Breast epithelium (tissue), 4 donors: ENCODE measurements at regions not wholly inside any gene's neighbourhood (a gene's known extent, or its start where the extent isn't known, plus 50 kb on each side); places are given as distances from the start of the nearest gene placed in this dataset.

Experiments
- DNase-seq, 2 donors: peaks; one replicate each; pipeline ENCODE4 v3.0.0-alpha.2; 2019; ENCODE audit warnings: low spot score in 2 of 2
- H3K27ac ChIP-seq, 2 donors: fragments of 200-600 bp; sonication (generic) in 1 of 2; one replicate each; pipeline ENCODE4 v1.5.1; 2016 to 2019; ENCODE audit warnings: mild to moderate bottlenecking in 1 of 2
- H3K27me3 ChIP-seq, 2 donors: fragments of 200-600 bp; sonication (generic) in 1 of 2; one replicate each; pipeline versions ENCODE4 v1.5.1 to v1.6.0; 2017 to 2019; ENCODE audit warnings: control low read depth in 1 of 2, mild to moderate bottlenecking in 1 of 2
- H3K36me3 ChIP-seq: fragments of 200-600 bp; one replicate; pipeline ENCODE4 v1.5.1; 2019
- H3K4me1 ChIP-seq, 2 donors: fragments of 200-600 bp; sonication (generic); one replicate each; pipeline ENCODE4 v1.5.1; 2016 to 2019; ENCODE audit warnings: control low read depth in 1 of 2
- H3K4me3 ChIP-seq, 3 donors: fragments of 200-600 bp; sonication (generic); 1 replicate in 2 of 3; 2 replicates in 1 of 3; pipeline ENCODE4 v1.5.1; 2016 to 2019; ENCODE audit warnings: mild to moderate bottlenecking in 3 of 3, moderate library complexity in 2 of 3
- H3K9me3 ChIP-seq, 2 donors: fragments of 200-600 bp; sonication (generic) in 1 of 2; one replicate each; pipeline ENCODE4 v1.5.1; 2016 to 2019; ENCODE audit warnings: control low read depth in 1 of 2
- CTCF ChIP-seq, 3 donors: fragments of 450-650 bp; IDR thresholded peaks; one replicate each; pipeline ENCODE4 v1.5.1; 2016 to 2017; ENCODE audit warnings: antibody characterized with exemption in 3 of 3, mild to moderate bottlenecking in 3 of 3, moderate library complexity in 3 of 3
- POLR2A ChIP-seq: fragments of 450-650 bp; IDR thresholded peaks from one replicate; pipeline ENCODE4 v1.6.1; 2016; ENCODE audit warnings: antibody characterized with exemption, mild to moderate bottlenecking, moderate library complexity
- POLR2AphosphoS5 ChIP-seq, 3 donors: sonication (generic); formaldehyde crosslinking; IDR thresholded peaks; one replicate each; pipeline ENCODE4 v1.6.1; 2017; ENCODE audit warnings: antibody characterized with exemption in 3 of 3
- intact Hi-C: fragments of 100-400 bp; cut with DNase I; formaldehyde crosslinking; loops from one replicate; pipeline ENCODE4 v1.15.1; 2023; ENCODE audit warnings: low total_unique reads

- Histone ChIP-seq H3K4me3 (no peak overlapping the region), H3K4me1 (no peaks in the 10 kb centered on the region), H3K27me3 (no peaks in the 10 kb centered on the region), H3K9me3 (no peaks in the 10 kb centered on the region), H3K36me3 (no peaks in the 10 kb centered on the region), H3K27ac (peak overlapping the region in 1 of 2 donors; percentile 62)
- TF ChIP-seq CTCF (IDR thresholded peaks at IDR 0.05): no peak
- no peak for TF ChIP-seq POLR2AphosphoS5 (IDR thresholded peaks at IDR 0.05)
- TF ChIP-seq POLR2A: no peak
- no peak for DNase-seq
- intact Hi-C loops: no loop called here
Observed at GRCh38 chr10:59099481-59099880, 77.0 kb upstream of the PHYHIPL start.

GRCh38 chr10:59102394-59102793 lies 74.0 kb upstream of the PHYHIPL start:
- H3K27me3 ChIP-seq: no peaks in the 10 kb centered on the region
- no peak overlapping the region for H3K27ac ChIP-seq
- no peak overlapping the region for H3K4me3 ChIP-seq
- TF ChIP-seq POLR2AphosphoS5 (IDR thresholded peaks at IDR 0.05): no peak
- TF ChIP-seq POLR2A: no peak
- TF ChIP-seq CTCF (IDR thresholded peaks at IDR 0.05): no peak
- no peak for DNase-seq
- no peaks in the 10 kb centered on the region for H3K4me1 ChIP-seq
- H3K9me3 ChIP-seq: no peaks in the 10 kb centered on the region
- intact Hi-C loops: no loop called here
- H3K36me3 ChIP-seq: no peaks in the 10 kb centered on the region

- Histone ChIP-seq H3K4me1 (no peaks in the 10 kb centered on the region), H3K27me3 (no peaks in the 10 kb centered on the region), H3K36me3 (no peaks in the 10 kb centered on the region), H3K9me3 (no peaks in the 10 kb centered on the region), H3K27ac (no peak overlapping the region), H3K4me3 (no peak overlapping the region)
- DNase-seq: no peak
- intact Hi-C loops: no loop called here
- TF ChIP-seq CTCF (IDR thresholded peaks at IDR 0.05) (no peak), POLR2A (no peak), POLR2AphosphoS5 (IDR thresholded peaks at IDR 0.05) (no peak)
Observed at GRCh38 chr10:59104186-59104585, 72.3 kb upstream of the PHYHIPL start.

- Histone ChIP-seq H3K36me3 (no peaks in the 10 kb centered on the region), H3K4me3 (no peak overlapping the region), H3K4me1 (no peaks in the 10 kb centered on the region), H3K9me3 (no peaks in the 10 kb centered on the region), H3K27ac (no peak overlapping the region), H3K27me3 (no peaks in the 10 kb centered on the region)
- no peak for DNase-seq
- no peak for TF ChIP-seq CTCF (IDR thresholded peaks at IDR 0.05)
- TF ChIP-seq POLR2A: no peak
- TF ChIP-seq POLR2AphosphoS5 (IDR thresholded peaks at IDR 0.05): no peak
- intact Hi-C loops: no loop called here
Observed at GRCh38 chr10:59106441-59106840, 70.0 kb upstream of the PHYHIPL start.

GRCh38 chr10:59107147-59107546 lies 69.3 kb upstream of the PHYHIPL start:
- TF ChIP-seq POLR2A (no peak), CTCF (IDR thresholded peaks at IDR 0.05) (no peak), POLR2AphosphoS5 (IDR thresholded peaks at IDR 0.05) (no peak)
- no peaks in the 10 kb centered on the region for H3K4me1 ChIP-seq
- H3K4me3 ChIP-seq: no peak overlapping the region
- H3K27ac ChIP-seq: no peak overlapping the region
- no peaks in the 10 kb centered on the region for H3K36me3 ChIP-seq
- H3K9me3 ChIP-seq: no peaks in the 10 kb centered on the region
- DNase-seq: no peak
- no peaks in the 10 kb centered on the region for H3K27me3 ChIP-seq
- intact Hi-C loops: no loop called here
